DOHH2 (cell line): ENCODE measurements at regions not wholly inside any gene's neighbourhood (a gene's known extent, or its start where the extent isn't known, plus 50 kb on each side); places are given as distances from the start of the nearest gene placed in this dataset.

Source experiments
- H3F3A ChIP-seq: fragments of 200-600 bp; sonication (generic), shearing (Covaris generic); 2 replicates; pipeline ENCODE4 v1.6.0; 2016; ENCODE audit warnings: antibody characterized with exemption, mild to moderate bottlenecking; ENCODE audit not compliant: control insufficient read depth, insufficient read depth
- H3K27ac ChIP-seq: fragments of 200-600 bp; sonication (generic); 2 replicates; pipeline ENCODE4 v1.5.1; 2014; ENCODE audit warnings: low read depth, mild to moderate bottlenecking, low read length, moderate library complexity
- H3K27me3 ChIP-seq: fragments of 200-600 bp; sonication (generic); 2 replicates; pipeline ENCODE4 v1.6.1; 2014; ENCODE audit warnings: mild to moderate bottlenecking, low read length, mixed read lengths; ENCODE audit not compliant: control insufficient read depth
- H3K36me3 ChIP-seq: fragments of 200-600 bp; sonication (generic); 2 replicates; pipeline ENCODE4 v1.6.1; 2014; ENCODE audit warnings: mild to moderate bottlenecking, low read length, moderate library complexity, mixed read lengths; ENCODE audit not compliant: control insufficient read depth
- H3K4me1 ChIP-seq: fragments of 200-600 bp; sonication (generic); 2 replicates; pipeline ENCODE4 v1.6.1; 2014; ENCODE audit warnings: mild to moderate bottlenecking, low read length, mixed read lengths; ENCODE audit not compliant: control insufficient read depth
- H3K4me2 ChIP-seq: fragments of 200-600 bp; sonication (generic); 2 replicates; pipeline ENCODE4 v1.6.0; 2014; ENCODE audit warnings: mild to moderate bottlenecking, low read length, moderate library complexity
- H3K4me3 ChIP-seq: fragments of 200-600 bp; sonication (generic); 2 replicates; pipeline ENCODE4 v1.5.1; 2014; ENCODE audit warnings: mild to moderate bottlenecking, low read length, mixed read lengths
- H3K79me2 ChIP-seq: fragments of 200-600 bp; sonication (generic); 2 replicates; pipeline ENCODE4 v1.6.1; 2014; ENCODE audit warnings: mild to moderate bottlenecking, low read length, mixed read lengths; ENCODE audit not compliant: control insufficient read depth
- H3K9me2 ChIP-seq: fragments of 200-600 bp; sonication (generic); replicated peaks from 2 replicates; pipeline ENCODE4 v1.6.1; 2014; ENCODE audit warnings: mild to moderate bottlenecking, low read length, mixed read lengths; ENCODE audit not compliant: control insufficient read depth
- H3K9me3 ChIP-seq: fragments of 200-600 bp; sonication (generic); 2 replicates; pipeline ENCODE4 v1.6.1; 2014; ENCODE audit warnings: antibody characterized with exemption, low read length, mixed read lengths; ENCODE audit not compliant: control insufficient read depth, insufficient read depth
- H4K20me1 ChIP-seq: fragments of 200-600 bp; sonication (generic); 2 replicates; pipeline ENCODE4 v1.6.0; 2014; ENCODE audit warnings: low read depth, mild to moderate bottlenecking, antibody characterized with exemption, low read length, moderate library complexity; ENCODE audit not compliant: control insufficient read depth, insufficient read depth
- EZH2phosphoT487 ChIP-seq: fragments of 200-600 bp; sonication (generic); IDR thresholded peaks from 2 replicates; pipeline ENCODE4 v1.6.1; 2017; ENCODE audit warnings: borderline replicate concordance, mild to moderate bottlenecking, antibody characterized with exemption, low read length, moderate library complexity, mixed read lengths
- TF ChIP-seq, protein P1 (sequence below): fragments of 200-600 bp; sonication (generic); IDR thresholded peaks from one replicate; pipeline ENCODE4 v1.5.1; 2014; ENCODE audit warnings: antibody characterized with exemption, mild to moderate bottlenecking, low read depth, low read length; ENCODE audit not compliant: poor library complexity, severe bottlenecking

- H3K9me2 ChIP-seq, result no peaks in the 10 kb centered on the region
- H3K27ac ChIP-seq, result no peak overlapping the region
- no peaks in the 10 kb centered on the region for H3K79me2 ChIP-seq
- no peak overlapping the region for H3K4me2 ChIP-seq
- no peaks in the 10 kb centered on the region for H4K20me1 ChIP-seq
- no peaks in the 10 kb centered on the region for H3K27me3 ChIP-seq
- TF ChIP-seq EZH2phosphoT487, result no peak
- TF ChIP-seq, protein P1, sequence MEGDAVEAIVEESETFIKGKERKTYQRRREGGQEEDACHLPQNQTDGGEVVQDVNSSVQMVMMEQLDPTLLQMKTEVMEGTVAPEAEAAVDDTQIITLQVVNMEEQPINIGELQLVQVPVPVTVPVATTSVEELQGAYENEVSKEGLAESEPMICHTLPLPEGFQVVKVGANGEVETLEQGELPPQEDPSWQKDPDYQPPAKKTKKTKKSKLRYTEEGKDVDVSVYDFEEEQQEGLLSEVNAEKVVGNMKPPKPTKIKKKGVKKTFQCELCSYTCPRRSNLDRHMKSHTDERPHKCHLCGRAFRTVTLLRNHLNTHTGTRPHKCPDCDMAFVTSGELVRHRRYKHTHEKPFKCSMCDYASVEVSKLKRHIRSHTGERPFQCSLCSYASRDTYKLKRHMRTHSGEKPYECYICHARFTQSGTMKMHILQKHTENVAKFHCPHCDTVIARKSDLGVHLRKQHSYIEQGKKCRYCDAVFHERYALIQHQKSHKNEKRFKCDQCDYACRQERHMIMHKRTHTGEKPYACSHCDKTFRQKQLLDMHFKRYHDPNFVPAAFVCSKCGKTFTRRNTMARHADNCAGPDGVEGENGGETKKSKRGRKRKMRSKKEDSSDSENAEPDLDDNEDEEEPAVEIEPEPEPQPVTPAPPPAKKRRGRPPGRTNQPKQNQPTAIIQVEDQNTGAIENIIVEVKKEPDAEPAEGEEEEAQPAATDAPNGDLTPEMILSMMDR, result no peak
- H3K4me3 ChIP-seq, result no peak overlapping the region
- no peaks in the 10 kb centered on the region for H3K36me3 ChIP-seq
- H3K4me1 ChIP-seq, result no peaks in the 10 kb centered on the region
- H3F3A ChIP-seq, result no peaks in the 10 kb centered on the region
- H3K9me3 ChIP-seq, result no peaks in the 10 kb centered on the region
Measured at GRCh38 chr20:11832851-11833250, 84.8 kb upstream of the BTBD3 start.

DNA sequence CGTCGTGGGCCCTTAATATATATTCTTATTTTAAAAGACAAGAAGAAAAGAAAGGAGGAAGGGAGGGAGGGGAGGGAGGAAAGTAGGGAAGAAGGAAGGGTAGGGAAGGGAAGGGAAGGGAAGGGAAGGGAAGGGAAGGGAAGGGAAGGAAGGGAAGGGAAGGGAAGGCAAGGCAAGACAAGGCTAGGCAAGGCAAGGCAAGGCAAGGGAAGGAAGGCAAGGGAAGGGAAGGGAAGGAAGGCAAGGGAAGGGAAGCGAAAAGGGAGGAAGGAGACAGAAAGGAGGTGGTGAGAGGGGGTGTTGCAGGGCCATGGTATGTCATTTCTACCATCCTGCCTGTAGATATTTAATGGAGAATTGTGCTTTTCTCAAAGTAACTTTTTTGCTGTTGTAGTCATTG is 83.9 kb upstream of the BTBD3 start:
- TF ChIP-seq, protein P1, result no peak
- TF ChIP-seq EZH2phosphoT487, result no peak
- Histone ChIP-seq H3K9me3 (no peaks in the 10 kb centered on the region), H3K27me3 (no peaks in the 10 kb centered on the region), H4K20me1 (no peaks in the 10 kb centered on the region), H3K36me3 (no peaks in the 10 kb centered on the region), H3K9me2 (no peaks in the 10 kb centered on the region), H3K4me2 (no peak overlapping the region), H3F3A (no peaks in the 10 kb centered on the region), H3K4me3 (no peak overlapping the region), H3K79me2 (no peaks in the 10 kb centered on the region), H3K27ac (no peak overlapping the region), H3K4me1 (no peaks in the 10 kb centered on the region)

GRCh38 chr20:11838076-11838636 is 79.5 kb upstream of the BTBD3 start:
- H3K9me2 ChIP-seq, result no peaks in the 10 kb centered on the region
- H4K20me1 ChIP-seq, result no peaks in the 10 kb centered on the region
- H3K36me3 ChIP-seq, result no peaks in the 10 kb centered on the region
- no peak overlapping the region for H3K4me3 ChIP-seq
- no peak overlapping the region for H3K27ac ChIP-seq
- no peaks in the 10 kb centered on the region for H3K27me3 ChIP-seq
- no peaks in the 10 kb centered on the region for H3K79me2 ChIP-seq
- H3K4me1 ChIP-seq, result no peaks in the 10 kb centered on the region
- TF ChIP-seq, protein P1, result no peak
- TF ChIP-seq EZH2phosphoT487, result no peak
- no peaks in the 10 kb centered on the region for H3K9me3 ChIP-seq
- H3F3A ChIP-seq, result no peaks in the 10 kb centered on the region
- no peak overlapping the region for H3K4me2 ChIP-seq
